Activated CD4-positive, CD25-positive, alpha-beta regulatory T cell (primary cell): ENCODE measurements at regions not wholly inside any gene's neighbourhood (a gene's known extent, or its start where the extent isn't known, plus 50 kb on each side); places are given as distances from the start of the nearest gene placed in this dataset.
"Not testable (repeated sequence)": the region's sequence is repeated elsewhere in the genome, so short reads cannot be mapped to it uniquely, and the experiment has no call there.

Experiments
- DNase-seq, 4 experiments: peaks; one replicate each; lab custom pipeline; 2025; lab: John Stamatoyannopoulos, UW

- DNase-seq: no peak
Measured at GRCh38 chr3:66629150-66629981, 128.5 kb upstream of the LRIG1 start.

- no peak for DNase-seq
Measured at GRCh38 chr3:66629982-66630368, 129.2 kb upstream of the LRIG1 start.

- no peak for DNase-seq
Measured at GRCh38 chr3:66633402-66634381, 132.9 kb upstream of the LRIG1 start.

DNA sequence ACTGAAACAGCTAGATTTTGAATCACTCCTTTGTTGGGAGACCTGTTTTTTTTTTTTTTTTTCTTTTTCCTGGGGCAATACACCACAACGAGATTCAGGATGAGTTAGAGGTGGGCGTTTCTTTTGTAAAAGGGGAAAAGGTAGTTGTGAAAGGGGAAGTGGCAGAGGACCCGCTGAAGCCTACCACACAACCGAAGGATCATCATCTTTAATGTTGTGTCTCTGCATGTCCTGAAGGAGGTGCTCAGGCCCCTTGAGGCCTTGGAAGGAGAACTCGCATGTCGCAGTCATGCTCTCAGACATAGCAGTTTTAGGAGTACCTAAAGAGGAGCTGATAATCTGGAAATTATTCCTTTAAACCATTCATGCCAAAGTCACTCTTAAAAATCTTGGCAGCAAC, 137.9 kb upstream of the LRIG1 start:
- no peak for DNase-seq

DNA sequence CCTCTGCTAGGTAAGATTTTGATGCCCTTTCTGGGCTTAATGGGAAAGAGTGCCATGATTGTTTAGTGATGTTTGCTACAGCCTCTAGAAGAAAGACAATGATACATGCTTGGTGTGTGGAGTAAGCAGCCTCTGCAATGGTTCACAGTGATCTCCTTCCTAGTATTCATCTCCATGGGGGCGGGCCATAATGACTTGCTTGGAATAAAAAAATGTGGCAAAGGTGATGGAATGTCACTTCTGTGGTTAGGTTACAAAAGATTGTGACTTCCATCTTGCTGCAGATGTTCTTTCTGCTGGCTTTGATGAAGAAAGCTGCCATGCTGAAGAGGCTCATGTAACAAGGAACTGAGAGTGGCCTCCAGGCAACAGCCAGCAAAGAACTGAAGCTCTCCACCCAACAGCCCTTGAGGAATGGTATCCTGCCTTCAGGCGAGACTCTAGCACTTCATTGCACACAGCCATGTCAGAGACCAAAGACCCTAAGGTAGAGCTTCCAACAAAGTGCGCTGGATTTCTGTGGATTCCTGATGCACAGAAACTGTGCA, 139.1 kb upstream of the LRIG1 start:
- DNase-seq: no peak

- DNase-seq: no peak
Measured at GRCh38 chr3:66642019-66642418, 141.2 kb upstream of the LRIG1 start.

GRCh38 chr3:66642484-66642883, 141.7 kb upstream of the LRIG1 start:
- no peak for DNase-seq

DNA sequence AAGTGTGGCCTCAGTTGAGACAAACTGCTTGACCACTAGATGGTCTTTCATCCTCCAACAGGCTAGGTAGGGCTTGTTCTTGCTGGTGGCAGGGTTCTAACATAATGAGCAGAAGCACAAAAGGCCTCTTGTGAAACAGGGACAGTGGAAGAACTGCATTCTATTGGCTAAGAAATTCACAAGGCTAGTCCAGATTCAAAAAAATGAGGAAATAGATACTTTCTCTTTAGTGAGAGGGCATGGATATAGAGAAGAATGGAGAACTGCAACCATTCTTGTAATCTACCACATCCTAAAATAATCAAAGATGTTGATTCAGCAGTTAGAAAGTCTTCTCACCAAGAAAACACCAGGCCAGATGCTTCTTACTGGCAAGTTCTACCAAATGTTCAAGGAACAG, 143.7 kb upstream of the LRIG1 start:
- DNase-seq: no peak

- DNase-seq: no peak
Measured at GRCh38 chr3:66648975-66649374, 148.2 kb upstream of the LRIG1 start.

GRCh38 chr3:66651520-66651919, 150.7 kb upstream of the LRIG1 start:
- DNase-seq: not testable (repeated sequence)

- not testable (repeated sequence) for DNase-seq
Measured at GRCh38 chr3:66652100-66652499, 151.3 kb upstream of the LRIG1 start.

- no peak for DNase-seq
Measured at GRCh38 chr3:66655044-66655443, 154.2 kb upstream of the LRIG1 start.

GRCh38 chr3:66655671-66656070, 154.8 kb upstream of the LRIG1 start:
- no peak for DNase-seq

DNA sequence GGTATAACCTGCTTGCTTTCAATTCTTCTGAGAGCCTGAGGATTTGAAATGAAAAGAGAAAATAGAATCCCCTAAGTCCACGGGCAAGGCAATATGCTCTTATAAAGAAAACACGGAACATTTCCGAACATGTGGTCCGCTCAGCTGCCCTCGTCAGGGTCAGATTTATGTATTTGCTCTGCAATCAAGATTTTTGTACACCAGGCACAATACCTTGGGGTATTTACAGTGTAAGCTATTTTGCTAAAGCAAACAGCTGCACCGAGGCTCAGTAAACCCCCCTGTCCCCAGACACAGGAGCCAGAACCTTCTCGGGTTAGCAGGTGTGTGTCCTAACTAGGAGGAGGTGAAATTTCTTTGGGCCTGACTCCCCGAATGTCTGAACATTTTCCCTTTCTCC, 155.8 kb upstream of the LRIG1 start:
- no peak for DNase-seq

- no peak for DNase-seq
Measured at GRCh38 chr3:66659056-66659455, 158.2 kb upstream of the LRIG1 start.

DNA sequence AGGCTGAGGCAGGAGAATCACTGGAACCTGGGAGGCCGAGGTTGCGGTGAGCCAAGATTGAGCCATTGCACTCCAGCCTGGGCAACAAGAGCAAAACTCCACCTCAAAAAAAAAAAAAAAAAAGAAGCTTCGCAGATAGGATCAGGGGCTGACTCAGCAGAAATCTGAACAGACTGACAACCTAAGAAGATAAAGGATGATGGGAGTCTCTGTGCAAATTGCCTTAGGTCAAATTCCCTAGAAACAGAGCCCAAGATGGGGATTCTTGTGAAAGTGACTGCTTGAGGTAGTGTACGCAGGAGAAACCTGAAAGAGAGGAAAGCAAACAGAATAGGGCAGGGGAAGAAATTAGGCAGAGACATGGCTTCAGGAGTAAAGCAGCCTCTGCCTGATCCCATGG, 160.8 kb upstream of the LRIG1 start:
- DNase-seq: no peak

DNA sequence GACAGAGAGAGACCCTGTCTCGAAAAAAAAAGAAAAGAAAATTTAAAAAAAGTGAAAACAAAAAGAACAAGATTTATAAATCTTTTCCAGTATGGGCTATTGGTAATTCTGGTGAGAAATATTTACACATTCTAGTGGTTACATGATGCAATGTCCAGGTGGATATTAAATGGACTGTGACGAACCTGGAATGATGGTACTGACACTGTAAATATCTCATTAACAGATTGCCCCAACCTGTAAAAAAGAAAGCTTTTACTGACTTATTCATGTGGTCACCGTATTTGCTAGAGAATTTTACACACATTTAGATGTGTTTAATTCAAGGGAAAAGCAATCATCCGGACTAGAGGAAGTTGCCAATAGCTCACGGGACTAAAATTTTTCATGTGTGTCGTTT, 162.1 kb upstream of the LRIG1 start:
- DNase-seq: no peak

GRCh38 chr3:66665021-66665695, 164.3 kb upstream of the LRIG1 start:
- no peak for DNase-seq

GRCh38 chr3:66666362-66666761, 165.5 kb upstream of the LRIG1 start:
- DNase-seq: no peak

DNA sequence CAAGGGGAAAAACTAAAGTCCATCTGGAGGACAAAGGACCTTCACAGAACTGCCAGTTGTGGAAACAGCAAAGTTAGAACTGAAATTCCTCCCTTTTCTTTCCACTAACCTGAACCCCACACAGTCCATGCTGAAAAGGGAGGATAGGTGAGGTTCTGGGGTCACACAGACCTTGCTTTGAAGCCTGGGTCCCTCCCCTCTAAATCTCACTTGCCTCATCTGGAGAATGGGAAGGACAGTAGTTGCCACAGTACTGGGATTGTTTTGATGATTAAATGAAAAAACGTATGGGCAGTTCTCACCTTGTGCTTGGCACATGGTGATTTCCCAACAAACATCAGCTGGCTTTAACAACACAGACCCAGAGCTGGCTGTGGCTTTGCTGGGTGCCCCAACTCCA, 166.4 kb upstream of the LRIG1 start:
- DNase-seq: no peak

GRCh38 chr3:66671291-66671690, 170.5 kb upstream of the LRIG1 start:
- no peak for DNase-seq

DNA sequence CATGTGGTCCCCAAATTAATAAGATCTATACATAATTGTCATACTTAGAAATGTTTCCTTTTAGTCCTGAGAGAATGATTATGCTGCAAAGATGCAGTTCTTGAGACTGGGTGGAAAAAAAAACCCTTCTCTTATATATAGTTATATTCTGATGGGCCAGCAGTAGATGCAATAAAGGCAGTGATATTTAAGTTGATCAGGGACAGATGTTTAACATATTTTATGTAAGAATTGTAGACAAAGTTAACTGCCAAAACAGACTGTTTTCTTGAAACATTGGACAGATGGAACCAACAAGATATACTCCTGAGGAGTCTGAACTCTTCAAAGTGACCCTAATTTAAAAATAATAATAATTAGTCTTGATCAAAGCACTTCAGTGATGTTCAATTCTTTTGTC, 172.0 kb upstream of the LRIG1 start:
- no peak for DNase-seq
